H1 (cell line): ENCODE measurements at regions not wholly inside any gene's neighbourhood (a gene's known extent, or its start where the extent isn't known, plus 50 kb on each side); places are given as distances from the start of the nearest gene placed in this dataset.

Experiments used
- CTCF ChIA-PET: fragments of 300-600 bp; sonication (Branson Sonifier 250); formaldehyde crosslinking; loops from one replicate; lab custom pipeline; 2021; ENCODE audit not compliant: partially characterized antibody; lab: Charles Lee
- POLR2A ChIA-PET: fragments of 300-600 bp; sonication (Branson Sonifier 250); formaldehyde crosslinking; loops from one replicate; lab custom pipeline; 2021; ENCODE audit warnings: inconsistent platforms; ENCODE audit not compliant: partially characterized antibody; lab: Charles Lee
- DNase-seq, 2 experiments: peaks; one replicate each; pipeline versions ENCODE4 v3.0.0 to v3.0.0-alpha.2; 2010 to 2022; ENCODE audit warnings: low spot score in 2 of 2, low read depth in 1 of 2, mixed read lengths in 1 of 2
- FAIRE-seq: peaks from 2 replicates; lab custom pipeline; 2011; peaks lifted over from hg19 to GRCh38; lab: Jason Lieb, UNC
- H2AFZ ChIP-seq: 2 replicates; pipeline ENCODE4 v1.8.1; 2012; ENCODE audit warnings: low read length, inconsistent platforms
- H2AK5ac ChIP-seq: 2 replicates; pipeline ENCODE4 v1.6.1; 2013; ENCODE audit warnings: low read depth, low read length
- H2BK120ac ChIP-seq: replicated peaks from 2 replicates; pipeline ENCODE3; 2013; ENCODE audit warnings: low read depth, low read length, inconsistent platforms
- H2BK12ac ChIP-seq: 2 replicates; pipeline ENCODE4 v1.6.1; 2013; ENCODE audit warnings: low read depth, low read length
- H2BK15ac ChIP-seq: 2 replicates; pipeline ENCODE4 v1.6.1; 2013; ENCODE audit warnings: low read length
- H2BK20ac ChIP-seq: 2 replicates; pipeline ENCODE4 v1.6.1; 2013; ENCODE audit warnings: low read length
- H2BK5ac ChIP-seq: 2 replicates; pipeline ENCODE4 v1.6.1; 2013; ENCODE audit warnings: low read depth, low read length
- H3K14ac ChIP-seq: 2 replicates; pipeline ENCODE4 v1.6.1; 2013; ENCODE audit warnings: inconsistent platforms; ENCODE audit not compliant: insufficient read length
- H3K18ac ChIP-seq: 2 replicates; pipeline ENCODE4 v1.6.1; 2013; ENCODE audit warnings: low read length; ENCODE audit errors: extremely low read depth
- H3K23ac ChIP-seq: 2 replicates; pipeline ENCODE4 v1.6.1; 2013; ENCODE audit warnings: inconsistent platforms; ENCODE audit not compliant: insufficient read length
- H3K23me2 ChIP-seq: 2 replicates; pipeline ENCODE4 v1.6.1; 2013; ENCODE audit warnings: low read depth, low read length
- H3K27ac ChIP-seq: 2 replicates; pipeline ENCODE4 v1.6.1; 2011; ENCODE audit warnings: low read depth, low read length, inconsistent platforms
- H3K27me3 ChIP-seq, 4 experiments: replicated peaks in 1 of 4; 1 replicate in 1 of 4; 2 replicates in 3 of 4; pipeline versions ENCODE4 v1.6.1 to v1.8.1; 2011 to 2013; ENCODE audit warnings: low read length in 3 of 4, mild to moderate bottlenecking in 3 of 4, inconsistent platforms in 2 of 4, mixed read lengths in 2 of 4, moderate library complexity in 1 of 4; ENCODE audit not compliant: control insufficient read depth in 3 of 4, insufficient read depth in 3 of 4; ENCODE audit errors: extremely low read depth in 1 of 4
- H3K36me3 ChIP-seq, 4 experiments: 2 replicates each; pipeline versions ENCODE4 v1.6.1 to v1.8.1; 2011 to 2013; ENCODE audit warnings: mild to moderate bottlenecking in 4 of 4, low read length in 3 of 4, moderate library complexity in 2 of 4, control low read depth in 1 of 4, inconsistent platforms in 1 of 4; ENCODE audit not compliant: insufficient read depth in 4 of 4, control insufficient read depth in 2 of 4
- H3K4ac ChIP-seq: replicated peaks from 2 replicates; pipeline ENCODE3; 2013; ENCODE audit warnings: low read length, low read depth, mixed read lengths, inconsistent platforms; ENCODE audit not compliant: insufficient read length
- H3K4me1 ChIP-seq, 4 experiments: replicated peaks in 1 of 4; 1 replicate in 1 of 4; 2 replicates in 3 of 4; pipeline versions ENCODE4 v1.6.1 to v1.8.1; 2011 to 2013; ENCODE audit warnings: low read length in 3 of 4, inconsistent platforms in 2 of 4, mixed read lengths in 1 of 4; ENCODE audit not compliant: insufficient read depth in 4 of 4, control insufficient read depth in 3 of 4
- H3K4me2 ChIP-seq, 2 experiments: 2 replicates each; pipeline versions ENCODE4 v1.6.1 to v1.8.1; 2011 to 2013; ENCODE audit warnings: low read depth in 2 of 2, low read length in 2 of 2, control low read depth in 1 of 2, inconsistent platforms in 1 of 2, mild to moderate bottlenecking in 1 of 2; ENCODE audit not compliant: insufficient read depth in 1 of 2
- H3K4me3 ChIP-seq, 4 experiments: fragments of 200-600, 300-600 bp in 1 of 4; sonication (generic), shearing (Covaris generic), sonication (Bioruptor Twin) in 1 of 4; 2 replicates each; pipeline versions ENCODE4 v1.5.1 to v1.8.1; 2011 to 2016; ENCODE audit warnings: low read length in 4 of 4, low read depth in 3 of 4, control low read depth in 2 of 4, inconsistent platforms in 2 of 4, mild to moderate bottlenecking in 2 of 4, mixed read lengths in 1 of 4, moderate library complexity in 1 of 4; ENCODE audit not compliant: insufficient read depth in 2 of 4; ENCODE audit errors: extremely low read depth in 1 of 4
- H3K56ac ChIP-seq: replicated peaks from 2 replicates; pipeline ENCODE3; 2013; ENCODE audit warnings: low read depth, mild to moderate bottlenecking, mixed read lengths, low read length, inconsistent platforms; ENCODE audit not compliant: insufficient read length
- H3K79me1 ChIP-seq: 2 replicates; pipeline ENCODE4 v1.6.1; 2013; ENCODE audit warnings: low read depth, low read length, control low read depth
- H3K79me2 ChIP-seq, 2 experiments: 2 replicates each; pipeline versions ENCODE4 v1.6.1 to v1.8.1; 2012 to 2013; ENCODE audit warnings: low read length in 2 of 2, mild to moderate bottlenecking in 2 of 2, inconsistent platforms in 1 of 2; ENCODE audit not compliant: insufficient read depth in 2 of 2, control insufficient read depth in 1 of 2
- H3K9ac ChIP-seq, 4 experiments: replicated peaks in 1 of 4; 1 replicate in 1 of 4; 2 replicates in 3 of 4; pipeline versions ENCODE4 v1.6.1 to v1.8.1; 2011 to 2013; ENCODE audit warnings: low read depth in 3 of 4, low read length in 3 of 4, control low read depth in 2 of 4, mild to moderate bottlenecking in 2 of 4, moderate library complexity in 2 of 4, inconsistent platforms in 1 of 4; ENCODE audit errors: extremely low read depth in 1 of 4
- H3K9me3 ChIP-seq, 2 experiments: 2 replicates each; pipeline versions ENCODE4 v1.6.1 to v1.8.1; 2012 to 2013; ENCODE audit warnings: mild to moderate bottlenecking in 2 of 2, moderate library complexity in 2 of 2, control low read depth in 1 of 2, inconsistent platforms in 1 of 2, low read depth in 1 of 2, low read length in 1 of 2, mixed read lengths in 1 of 2; ENCODE audit not compliant: insufficient read depth in 2 of 2
- H4K20me1 ChIP-seq, 2 experiments: replicated peaks in 1 of 2; 2 replicates each; pipeline versions ENCODE3 to v1.8.1; 2011 to 2013; ENCODE audit warnings: inconsistent platforms in 2 of 2, low read length in 2 of 2, mild to moderate bottlenecking in 1 of 2; ENCODE audit not compliant: insufficient read depth in 2 of 2, control insufficient read depth in 1 of 2
- H4K5ac ChIP-seq: 2 replicates; pipeline ENCODE4 v1.6.1; 2013; ENCODE audit warnings: low read length, low read depth, mixed read lengths, inconsistent platforms; ENCODE audit not compliant: insufficient read length
- H4K8ac ChIP-seq: 2 replicates; pipeline ENCODE4 v1.8.0; 2013; ENCODE audit warnings: mild to moderate bottlenecking, moderate library complexity, low read length, inconsistent platforms; ENCODE audit not compliant: insufficient read depth; ENCODE audit errors: extremely low read depth
- H4K91ac ChIP-seq: replicated peaks from 2 replicates; pipeline ENCODE3; 2013; ENCODE audit warnings: low read length, mixed read lengths, inconsistent platforms; ENCODE audit not compliant: insufficient read length
- BACH1 ChIP-seq: IDR thresholded peaks from 2 replicates; pipeline ENCODE4 v1.6.1; 2012; ENCODE audit warnings: low read length, improper control_type of control experiment
- EZH2 ChIP-seq: fragments of 200-600 bp; sonication (generic); IDR thresholded peaks from 2 replicates; pipeline ENCODE4 v1.7.1; 2012; ENCODE audit warnings: low read depth, mild to moderate bottlenecking, moderate library complexity, low read length, inconsistent platforms; ENCODE audit not compliant: severe bottlenecking
- NRF1 ChIP-seq: IDR thresholded peaks from 2 replicates; pipeline ENCODE4 v1.6.1; 2011; ENCODE audit warnings: mild to moderate bottlenecking, low read depth, low read length, improper control_type of control experiment
- POU5F1 ChIP-seq: IDR thresholded peaks from 2 replicates; pipeline ENCODE4 v1.6.1; 2011; ENCODE audit warnings: low read depth, mild to moderate bottlenecking, low read length, moderate library complexity
- SAP30 ChIP-seq: fragments of 300-600 bp; sonication (generic); IDR thresholded peaks from 2 replicates; pipeline ENCODE4 v1.7.1; 2012; ENCODE audit warnings: low read length, moderate library complexity, mild to moderate bottlenecking, inconsistent platforms; ENCODE audit not compliant: insufficient read depth, insufficient replicate concordance
- SIRT6 ChIP-seq: IDR thresholded peaks from one replicate; pipeline ENCODE4 v1.7.1; 2012; ENCODE audit warnings: low read length, inconsistent platforms
- WGBS, 2 experiments: shearing (Covaris generic) in 1 of 2; methylation state at CpG; one replicate each; pipeline versions ENCODE4 v1.1.6 to v1.1.7; 2013 to 2015; ENCODE audit warnings: low lambda C conversion rate in 2 of 2, mixed read lengths in 2 of 2, inconsistent platforms in 1 of 2, low coverage in 1 of 2, missing lambda C conversion rate in 1 of 2; ENCODE audit not compliant: insufficient replicate concordance in 2 of 2, insufficient coverage in 1 of 2, insufficient read length in 1 of 2; ENCODE audit errors: extremely low coverage in 1 of 2, missing lambda C conversion rate in 1 of 2; 5-methylcytosine and 5-hydroxymethylcytosine counted together
- TF ChIP-seq, protein P1 (sequence below): IDR thresholded peaks from 2 replicates; pipeline ENCODE4 v1.6.1; 2012; ENCODE audit warnings: low read length, inconsistent platforms

DNA sequence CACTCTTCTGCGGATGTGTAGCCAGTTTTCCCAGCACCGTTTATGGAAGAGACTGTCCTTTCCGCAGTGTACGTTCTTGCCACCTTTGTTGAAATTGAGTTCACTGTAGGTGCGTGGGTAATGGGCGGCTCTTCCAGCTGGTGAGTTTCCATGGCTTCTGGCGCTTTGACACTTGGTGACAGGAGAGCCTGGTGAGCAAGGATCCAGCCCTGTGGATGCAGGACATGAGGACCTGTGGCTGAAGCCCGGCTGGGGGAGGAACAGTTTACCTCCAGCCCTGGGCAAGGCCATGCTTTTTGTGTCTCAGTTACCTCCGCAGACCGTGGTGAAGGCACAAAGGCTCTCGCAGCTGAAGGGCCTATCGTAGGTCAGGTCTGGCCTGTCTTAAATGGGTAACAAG, 166.5 kb downstream of the LAT start:
- H3K23me2 ChIP-seq: no peaks in the 10 kb centered on the region
- WGBS, 2 experiments: 93% methylated on average over 12 of the region's 12 CpGs; no CpG with 5 or more reads in 1 of the 2 experiments

More for the DNA sequence above, 166.5 kb downstream of the LAT start:
- Histone ChIP-seq H2BK12ac (no peak overlapping the region), H3K4me1 (peaks cover 0 to under 1% (median under 1%) of the 10 kb centered on the region in 4 experiments; a peak in 2 of 7 replicates), H2BK15ac (no peak overlapping the region), H2BK5ac (no peak overlapping the region), H4K5ac (no peak overlapping the region), H3K14ac (no peak overlapping the region), H4K20me1 (no peaks in the 10 kb centered on the region), H4K91ac (no peak overlapping the region), H2AFZ (no peak overlapping the region), H3K36me3 (no peaks in the 10 kb centered on the region), H3K9me3 (no peaks in the 10 kb centered on the region; a peak in 1 of 4 replicates), H2BK20ac (no peak overlapping the region), H3K56ac (no peak overlapping the region), H3K27ac (no peak overlapping the region), H3K23ac (no peak overlapping the region), H2AK5ac (no peak overlapping the region), H3K4me2 (no peak overlapping the region), H3K79me1 (no peaks in the 10 kb centered on the region), H4K8ac (no peak overlapping the region), H3K27me3 (no peaks in the 10 kb centered on the region), H3K4me3 (no peak overlapping the region), H3K4ac (no peak overlapping the region), H3K79me2 (no peaks in the 10 kb centered on the region), H3K18ac (no peak overlapping the region), H2BK120ac (no peak overlapping the region), H3K9ac (no peak overlapping the region)
- FAIRE-seq: no peak
- DNase-seq: no peak
- CTCF ChIA-PET: no interaction called here
- TF ChIP-seq SAP30 (no peak), EZH2 (no peak), POU5F1 (no peak), SIRT6 (no peak), BACH1 (no peak), NRF1 (no peak)
- TF ChIP-seq, protein P1, sequence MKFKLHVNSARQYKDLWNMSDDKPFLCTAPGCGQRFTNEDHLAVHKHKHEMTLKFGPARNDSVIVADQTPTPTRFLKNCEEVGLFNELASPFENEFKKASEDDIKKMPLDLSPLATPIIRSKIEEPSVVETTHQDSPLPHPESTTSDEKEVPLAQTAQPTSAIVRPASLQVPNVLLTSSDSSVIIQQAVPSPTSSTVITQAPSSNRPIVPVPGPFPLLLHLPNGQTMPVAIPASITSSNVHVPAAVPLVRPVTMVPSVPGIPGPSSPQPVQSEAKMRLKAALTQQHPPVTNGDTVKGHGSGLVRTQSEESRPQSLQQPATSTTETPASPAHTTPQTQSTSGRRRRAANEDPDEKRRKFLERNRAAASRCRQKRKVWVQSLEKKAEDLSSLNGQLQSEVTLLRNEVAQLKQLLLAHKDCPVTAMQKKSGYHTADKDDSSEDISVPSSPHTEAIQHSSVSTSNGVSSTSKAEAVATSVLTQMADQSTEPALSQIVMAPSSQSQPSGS: no peak
- POLR2A ChIA-PET: interaction anchor here (0.6 kb wide), 1 partner anchor 642 kb away, joined by 3 read pairs; no protein-coding TSS in a partner anchor
